BLaER1 (cell line): ENCODE measurements at regions not wholly inside any gene's neighbourhood (a gene's known extent, or its start where the extent isn't known, plus 50 kb on each side); places are given as distances from the start of the nearest gene placed in this dataset.

Source experiments
- H3K27ac ChIP-seq: shearing (Covaris generic); formaldehyde crosslinking; 2 replicates; pipeline ENCODE4 v1.8.1; 2022
- H3K27me3 ChIP-seq: shearing (Covaris generic); formaldehyde crosslinking; 2 replicates; pipeline ENCODE4 v1.8.1; 2022
- H3K36me3 ChIP-seq: shearing (Covaris generic); formaldehyde crosslinking; 2 replicates; pipeline ENCODE4 v1.8.1; 2022
- H3K4me1 ChIP-seq: shearing (Covaris generic); formaldehyde crosslinking; 2 replicates; pipeline ENCODE4 v1.8.1; 2022
- H3K4me2 ChIP-seq: shearing (Covaris generic); formaldehyde crosslinking; 2 replicates; pipeline ENCODE4 v1.8.1; 2022
- H3K4me3 ChIP-seq: shearing (Covaris generic); formaldehyde crosslinking; 2 replicates; pipeline ENCODE4 v1.8.1; 2022
- H3K9ac ChIP-seq: shearing (Covaris generic); formaldehyde crosslinking; 2 replicates; pipeline ENCODE4 v1.8.1; 2022
- H3K9me3 ChIP-seq: shearing (Covaris generic); formaldehyde crosslinking; 2 replicates; pipeline ENCODE4 v1.8.1; 2022
- H4K20me1 ChIP-seq: shearing (Covaris generic); formaldehyde crosslinking; 2 replicates; pipeline ENCODE4 v1.8.1; 2022
- Cebpa-rat ChIP-seq: shearing (Covaris generic); IDR thresholded peaks from 2 replicates; pipeline ENCODE4 v1.8.1; 2022

GRCh38 chr5:120901199-120901598, 437.1 kb downstream of the PRR16 start:
- H4K20me1 ChIP-seq, result no peaks in the 10 kb centered on the region
- no peak overlapping the region for H3K4me3 ChIP-seq
- no peak overlapping the region for H3K27ac ChIP-seq
- no peaks in the 10 kb centered on the region for H3K9me3 ChIP-seq
- no peaks in the 10 kb centered on the region for H3K36me3 ChIP-seq
- TF ChIP-seq Cebpa-rat, result no peak
- H3K4me2 ChIP-seq, result no peak overlapping the region
- H3K27me3 ChIP-seq, result no peaks in the 10 kb centered on the region
- H3K9ac ChIP-seq, result no peak overlapping the region
- 0 out of 2 replicates have a peak, but pooled peaks cover 5% of the 10 kb centered on the region for H3K4me1 ChIP-seq

- TF ChIP-seq Cebpa-rat, result no peak
Measured at GRCh38 chr5:120907953-120908352, 443.9 kb downstream of the PRR16 start.

GRCh38 chr5:120910629-120911028, 446.5 kb downstream of the PRR16 start:
- Histone ChIP-seq H3K4me1 (no peaks in the 10 kb centered on the region), H3K27me3 (no peaks in the 10 kb centered on the region), H3K4me2 (no peak overlapping the region), H3K36me3 (no peaks in the 10 kb centered on the region), H3K4me3 (no peak overlapping the region), H3K9ac (no peak overlapping the region), H4K20me1 (no peaks in the 10 kb centered on the region), H3K27ac (no peak overlapping the region), H3K9me3 (no peaks in the 10 kb centered on the region)
- no peak for TF ChIP-seq Cebpa-rat

More at GRCh38 chr5:120907953-120908352, 443.9 kb downstream of the PRR16 start:
- no peaks in the 10 kb centered on the region for H3K36me3 ChIP-seq
- H4K20me1 ChIP-seq, result no peaks in the 10 kb centered on the region
- H3K27me3 ChIP-seq, result no peaks in the 10 kb centered on the region
- no peak overlapping the region for H3K9ac ChIP-seq
- H3K4me1 ChIP-seq, result no peaks in the 10 kb centered on the region
- no peak overlapping the region for H3K4me3 ChIP-seq
- H3K27ac ChIP-seq, result no peak overlapping the region
- H3K9me3 ChIP-seq, result no peaks in the 10 kb centered on the region
- no peak overlapping the region for H3K4me2 ChIP-seq

- no peak overlapping the region for H3K4me2 ChIP-seq
- no peak overlapping the region for H3K9ac ChIP-seq
- no peaks in the 10 kb centered on the region for H3K4me1 ChIP-seq
- TF ChIP-seq Cebpa-rat, result no peak
- no peaks in the 10 kb centered on the region for H3K27me3 ChIP-seq
- no peak overlapping the region for H3K27ac ChIP-seq
- no peak overlapping the region for H3K4me3 ChIP-seq
- no peaks in the 10 kb centered on the region for H3K9me3 ChIP-seq
- no peaks in the 10 kb centered on the region for H3K36me3 ChIP-seq
- H4K20me1 ChIP-seq, result no peaks in the 10 kb centered on the region
Measured at GRCh38 chr5:120913396-120913795, 449.3 kb downstream of the PRR16 start.

GRCh38 chr5:120917214-120917758, 453.2 kb downstream of the PRR16 start:
- H3K4me3 ChIP-seq, result no peak overlapping the region
- no peak overlapping the region for H3K4me2 ChIP-seq
- H3K27me3 ChIP-seq, result no peaks in the 10 kb centered on the region
- no peak overlapping the region for H3K9ac ChIP-seq
- H3K36me3 ChIP-seq, result no peaks in the 10 kb centered on the region
- H3K9me3 ChIP-seq, result no peaks in the 10 kb centered on the region
- H4K20me1 ChIP-seq, result no peaks in the 10 kb centered on the region
- TF ChIP-seq Cebpa-rat, result no peak
- H3K4me1 ChIP-seq, result no peaks in the 10 kb centered on the region
- H3K27ac ChIP-seq, result no peak overlapping the region

- Histone ChIP-seq H4K20me1 (no peaks in the 10 kb centered on the region), H3K9me3 (no peaks in the 10 kb centered on the region)
- TF ChIP-seq Cebpa-rat, result peak; percentile 65; the same call in 1 of the 2 replicates
Measured at GRCh38 chr5:120919017-120919416, 454.9 kb downstream of the PRR16 start.

GRCh38 chr5:120923026-120923425, 458.9 kb downstream of the PRR16 start:
- no peak for TF ChIP-seq Cebpa-rat
- H3K4me3 ChIP-seq, result no peak overlapping the region
- no peaks in the 10 kb centered on the region for H3K27me3 ChIP-seq
- no peak overlapping the region for H3K9ac ChIP-seq
- H3K36me3 ChIP-seq, result no peaks in the 10 kb centered on the region
- H3K27ac ChIP-seq, result no peak overlapping the region
- no peaks in the 10 kb centered on the region for H4K20me1 ChIP-seq
- no peak overlapping the region for H3K4me2 ChIP-seq
- H3K4me1 ChIP-seq, result no peaks in the 10 kb centered on the region
- no peaks in the 10 kb centered on the region for H3K9me3 ChIP-seq

More at GRCh38 chr5:120919017-120919416, 454.9 kb downstream of the PRR16 start:
- no peak overlapping the region for H3K4me3 ChIP-seq
- H3K36me3 ChIP-seq, result no peaks in the 10 kb centered on the region
- no peak overlapping the region for H3K4me2 ChIP-seq
- no peaks in the 10 kb centered on the region for H3K27me3 ChIP-seq
- H3K27ac ChIP-seq, result no peak overlapping the region
- no peak overlapping the region for H3K9ac ChIP-seq
- no peaks in the 10 kb centered on the region for H3K4me1 ChIP-seq

- no peaks in the 10 kb centered on the region for H3K4me1 ChIP-seq
- no peaks in the 10 kb centered on the region for H3K27me3 ChIP-seq
- no peak overlapping the region for H3K4me3 ChIP-seq
- no peaks in the 10 kb centered on the region for H4K20me1 ChIP-seq
- H3K9me3 ChIP-seq, result no peaks in the 10 kb centered on the region
- no peak for TF ChIP-seq Cebpa-rat
- no peak overlapping the region for H3K27ac ChIP-seq
- no peak overlapping the region for H3K4me2 ChIP-seq
- no peaks in the 10 kb centered on the region for H3K36me3 ChIP-seq
- H3K9ac ChIP-seq, result no peak overlapping the region
Measured at GRCh38 chr5:120926471-120926870, 462.4 kb downstream of the PRR16 start.

GRCh38 chr5:120927950-120928530, 463.9 kb downstream of the PRR16 start:
- Histone ChIP-seq H3K4me2 (no peak overlapping the region), H3K36me3 (no peaks in the 10 kb centered on the region), H3K9me3 (no peaks in the 10 kb centered on the region), H3K9ac (no peak overlapping the region), H3K4me1 (no peaks in the 10 kb centered on the region), H3K27me3 (no peaks in the 10 kb centered on the region), H3K27ac (no peak overlapping the region), H3K4me3 (no peak overlapping the region), H4K20me1 (no peaks in the 10 kb centered on the region)
- TF ChIP-seq Cebpa-rat, result no peak

- H3K27ac ChIP-seq, result no peak overlapping the region
Measured at GRCh38 chr5:120932480-120932879, 468.4 kb downstream of the PRR16 start.

More at GRCh38 chr5:120932480-120932879, 468.4 kb downstream of the PRR16 start:
- TF ChIP-seq Cebpa-rat, result no peak
- no peaks in the 10 kb centered on the region for H3K36me3 ChIP-seq
- no peak overlapping the region for H3K4me2 ChIP-seq
- H3K9me3 ChIP-seq, result peaks cover 8% of the 10 kb centered on the region; the same call in 1 of the 2 replicates
- no peaks in the 10 kb centered on the region for H4K20me1 ChIP-seq
- H3K9ac ChIP-seq, result no peak overlapping the region
- H3K4me3 ChIP-seq, result no peak overlapping the region
- no peaks in the 10 kb centered on the region for H3K4me1 ChIP-seq
- no peaks in the 10 kb centered on the region for H3K27me3 ChIP-seq
